ENCODE measurements at regions not wholly inside any gene's neighbourhood (a gene's known extent, or its start where the extent isn't known, plus 50 kb on each side); places are given as distances from the start of the nearest gene placed in this dataset.

DNA sequence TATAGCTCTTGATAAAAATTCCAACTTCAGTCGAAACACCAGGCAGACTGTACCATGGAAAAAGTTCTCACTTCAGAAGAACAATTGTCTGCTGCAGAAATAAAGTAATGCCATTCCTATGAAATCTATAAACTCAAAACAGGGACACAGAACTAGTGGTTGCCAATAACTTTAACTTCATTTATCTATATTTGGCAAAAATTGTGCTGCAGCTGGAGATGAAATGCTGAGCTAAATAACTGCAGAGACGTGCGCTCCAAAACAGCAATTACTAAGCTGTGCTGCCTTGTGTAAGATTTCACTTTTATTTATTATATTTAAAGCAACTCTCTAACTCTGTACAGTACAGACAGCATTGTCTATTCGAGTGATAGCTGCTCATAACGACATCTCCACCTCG, 540.1 kb upstream of the ID2 start:
- TF ChIP-seq, protein P1, sequence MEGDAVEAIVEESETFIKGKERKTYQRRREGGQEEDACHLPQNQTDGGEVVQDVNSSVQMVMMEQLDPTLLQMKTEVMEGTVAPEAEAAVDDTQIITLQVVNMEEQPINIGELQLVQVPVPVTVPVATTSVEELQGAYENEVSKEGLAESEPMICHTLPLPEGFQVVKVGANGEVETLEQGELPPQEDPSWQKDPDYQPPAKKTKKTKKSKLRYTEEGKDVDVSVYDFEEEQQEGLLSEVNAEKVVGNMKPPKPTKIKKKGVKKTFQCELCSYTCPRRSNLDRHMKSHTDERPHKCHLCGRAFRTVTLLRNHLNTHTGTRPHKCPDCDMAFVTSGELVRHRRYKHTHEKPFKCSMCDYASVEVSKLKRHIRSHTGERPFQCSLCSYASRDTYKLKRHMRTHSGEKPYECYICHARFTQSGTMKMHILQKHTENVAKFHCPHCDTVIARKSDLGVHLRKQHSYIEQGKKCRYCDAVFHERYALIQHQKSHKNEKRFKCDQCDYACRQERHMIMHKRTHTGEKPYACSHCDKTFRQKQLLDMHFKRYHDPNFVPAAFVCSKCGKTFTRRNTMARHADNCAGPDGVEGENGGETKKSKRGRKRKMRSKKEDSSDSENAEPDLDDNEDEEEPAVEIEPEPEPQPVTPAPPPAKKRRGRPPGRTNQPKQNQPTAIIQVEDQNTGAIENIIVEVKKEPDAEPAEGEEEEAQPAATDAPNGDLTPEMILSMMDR (IDR thresholded peaks at IDR 0.05): no peak
- TF ChIP-seq POLR2A (IDR thresholded peaks at IDR 0.05): no peak
